Osteoblast (primary cell): ENCODE measurements at regions not wholly inside any gene's neighbourhood (a gene's known extent, or its start where the extent isn't known, plus 50 kb on each side); places are given as distances from the start of the nearest gene placed in this dataset.

ENCODE experiments used
- DNase-seq: peaks from one replicate; pipeline ENCODE4 v3.0.0; 2011; ENCODE audit warnings: low spot score, mixed read lengths; ENCODE audit not compliant: insufficient read length; ENCODE audit errors: missing footprints
- H2AFZ ChIP-seq: 2 replicates; pipeline ENCODE4 v1.6.0; 2011; ENCODE audit warnings: mild to moderate bottlenecking, low read length
- H3K27ac ChIP-seq: 2 replicates; pipeline ENCODE4 v1.5.1; 2011; ENCODE audit warnings: mild to moderate bottlenecking, low read depth, low read length, moderate library complexity
- H3K27me3 ChIP-seq: 2 replicates; pipeline ENCODE4 v1.6.0; 2012; ENCODE audit warnings: mild to moderate bottlenecking, control low read depth, inconsistent platforms, low read length, moderate library complexity; ENCODE audit not compliant: insufficient read depth
- H3K36me3 ChIP-seq: 2 replicates; pipeline ENCODE4 v1.5.1; 2011; ENCODE audit warnings: mild to moderate bottlenecking, low read length, control low read depth, moderate library complexity; ENCODE audit not compliant: insufficient read depth
- H3K4me1 ChIP-seq: 2 replicates; pipeline ENCODE4 v1.5.1; 2011; ENCODE audit warnings: mild to moderate bottlenecking, low read length, control low read depth, moderate library complexity; ENCODE audit not compliant: insufficient read depth
- H3K4me2 ChIP-seq: 2 replicates; pipeline ENCODE4 v1.6.0; 2011; ENCODE audit warnings: mild to moderate bottlenecking, low read length; ENCODE audit not compliant: insufficient read depth
- H3K4me3 ChIP-seq: fragments of 200-600 bp; sonication (generic); 3 replicates; pipeline ENCODE4 v1.5.1; 2012; ENCODE audit warnings: mild to moderate bottlenecking, low read length, inconsistent platforms; ENCODE audit not compliant: insufficient read depth
- H3K79me2 ChIP-seq: 2 replicates; pipeline ENCODE4 v1.6.0; 2012; ENCODE audit warnings: mild to moderate bottlenecking, low read length, control low read depth, inconsistent platforms; ENCODE audit not compliant: insufficient read depth
- H3K9me3 ChIP-seq: 2 replicates; pipeline ENCODE4 v1.5.1; 2011; ENCODE audit warnings: low read depth, low read length, control low read depth
- H4K20me1 ChIP-seq: 2 replicates; pipeline ENCODE4 v1.6.0; 2012; ENCODE audit warnings: mild to moderate bottlenecking, low read length, control low read depth; ENCODE audit not compliant: insufficient read depth
- CTCF ChIP-seq: IDR thresholded peaks from 2 replicates; pipeline ENCODE4 v1.5.1; 2011; ENCODE audit warnings: mild to moderate bottlenecking, low read depth, low read length, moderate library complexity; ENCODE audit errors: extremely low read depth

GRCh38 chr14:84807673-84808072 lies 722.3 kb upstream of the FLRT2 start:
- Histone ChIP-seq H3K79me2 (no peaks in the 10 kb centered on the region), H3K36me3 (no peaks in the 10 kb centered on the region), H3K4me2 (no peak overlapping the region), H3K27me3 (no peaks in the 10 kb centered on the region), H3K9me3 (no peaks in the 10 kb centered on the region), H3K4me3 (no peak overlapping the region), H2AFZ (no peak overlapping the region), H4K20me1 (no peaks in the 10 kb centered on the region), H3K27ac (no peak overlapping the region), H3K4me1 (no peaks in the 10 kb centered on the region)
- DNase-seq, result no peak
- no peak for TF ChIP-seq CTCF

GRCh38 chr14:84809158-84809557 lies 720.8 kb upstream of the FLRT2 start:
- Histone ChIP-seq H3K4me1 (no peaks in the 10 kb centered on the region), H3K9me3 (no peaks in the 10 kb centered on the region), H3K27me3 (no peaks in the 10 kb centered on the region), H3K4me2 (no peak overlapping the region), H3K79me2 (no peaks in the 10 kb centered on the region), H3K4me3 (no peak overlapping the region), H4K20me1 (no peaks in the 10 kb centered on the region), H3K27ac (no peak overlapping the region), H2AFZ (no peak overlapping the region), H3K36me3 (no peaks in the 10 kb centered on the region)
- DNase-seq, result no peak
- TF ChIP-seq CTCF, result no peak

GRCh38 chr14:84814391-84814790 lies 715.6 kb upstream of the FLRT2 start:
- Histone ChIP-seq H3K79me2 (no peaks in the 10 kb centered on the region), H3K4me1 (no peaks in the 10 kb centered on the region), H3K27me3 (no peaks in the 10 kb centered on the region), H3K36me3 (no peaks in the 10 kb centered on the region), H3K4me3 (no peak overlapping the region), H3K27ac (no peak overlapping the region), H3K9me3 (no peaks in the 10 kb centered on the region), H4K20me1 (no peaks in the 10 kb centered on the region), H3K4me2 (no peak overlapping the region), H2AFZ (no peak overlapping the region)
- DNase-seq, result no peak
- TF ChIP-seq CTCF, result no peak

- Histone ChIP-seq H3K36me3 (no peaks in the 10 kb centered on the region), H3K9me3 (no peaks in the 10 kb centered on the region), H3K4me2 (no peak overlapping the region), H3K27me3 (no peaks in the 10 kb centered on the region), H3K27ac (no peak overlapping the region), H3K4me1 (no peaks in the 10 kb centered on the region), H3K79me2 (no peaks in the 10 kb centered on the region), H3K4me3 (no peak overlapping the region), H4K20me1 (no peaks in the 10 kb centered on the region), H2AFZ (no peak overlapping the region)
- no peak for DNase-seq
- no peak for TF ChIP-seq CTCF
Observed at GRCh38 chr14:84819528-84819927, 710.4 kb upstream of the FLRT2 start.
